IPS-18c (cell line): ENCODE measurements at regions not wholly inside any gene's neighbourhood (a gene's known extent, or its start where the extent isn't known, plus 50 kb on each side); places are given as distances from the start of the nearest gene placed in this dataset.
"Not testable (repeated sequence)": the region's sequence is repeated elsewhere in the genome, so short reads cannot be mapped to it uniquely, and the experiment has no call there.

Experiments
- H3K4me3 ChIP-seq: 2 replicates; pipeline ENCODE4 v1.7.0; 2013; ENCODE audit warnings: low read depth, mild to moderate bottlenecking, low read length, moderate library complexity; ENCODE audit not compliant: insufficient read depth
- H3K9me3 ChIP-seq: one replicate; pipeline ENCODE4 v1.6.1; 2013; ENCODE audit warnings: mild to moderate bottlenecking, low read length, moderate library complexity; ENCODE audit not compliant: control insufficient read depth, insufficient read depth

GRCh38 chr13:103460246-103460645 lies 394.0 kb upstream of the SLC10A2 start:
- H3K9me3 ChIP-seq, H3K4me3 ChIP-seq: not testable (repeated sequence)

DNA sequence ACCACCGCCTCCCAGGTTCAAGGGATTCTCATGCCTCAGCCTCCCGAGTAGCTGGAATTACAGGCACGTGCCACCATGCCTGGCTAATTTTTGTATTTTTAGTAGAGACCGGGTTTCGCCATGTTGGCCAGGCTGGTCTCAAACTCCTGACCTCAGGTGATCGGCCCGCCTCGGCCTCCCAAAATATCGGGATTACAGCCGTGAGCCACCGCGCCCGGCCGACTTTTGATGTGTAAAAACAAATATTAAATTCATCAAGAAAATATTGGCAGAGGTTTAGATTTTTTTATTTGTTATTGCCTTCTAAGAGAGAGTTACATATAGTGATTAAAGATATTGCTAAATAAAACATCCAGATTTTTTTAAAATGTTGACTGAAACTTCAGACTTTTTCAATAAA lies 390.8 kb upstream of the SLC10A2 start:
- H3K9me3 ChIP-seq, H3K4me3 ChIP-seq: not testable (repeated sequence)

DNA sequence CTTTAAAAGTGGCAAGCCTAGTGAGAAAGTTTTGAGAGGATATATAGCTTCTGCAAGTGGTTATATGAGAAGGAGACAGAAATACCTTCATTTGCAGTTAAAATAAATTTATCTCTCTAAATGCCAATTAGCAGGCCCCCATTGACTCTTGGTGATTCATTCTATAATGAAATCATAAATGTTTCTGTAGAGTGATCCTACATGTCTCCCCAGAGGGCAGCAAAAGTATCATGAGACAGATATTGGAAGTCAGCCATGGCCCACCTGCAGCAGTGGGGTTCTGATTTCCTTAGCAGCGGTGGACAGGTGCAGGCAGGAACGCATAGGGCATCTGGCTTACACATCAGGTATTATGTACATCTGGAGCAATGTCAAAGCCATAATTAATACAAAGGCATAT lies 385.4 kb upstream of the SLC10A2 start:
- no peaks in the 10 kb centered on the region for H3K9me3 ChIP-seq
- H3K4me3 ChIP-seq, result no peak overlapping the region

DNA sequence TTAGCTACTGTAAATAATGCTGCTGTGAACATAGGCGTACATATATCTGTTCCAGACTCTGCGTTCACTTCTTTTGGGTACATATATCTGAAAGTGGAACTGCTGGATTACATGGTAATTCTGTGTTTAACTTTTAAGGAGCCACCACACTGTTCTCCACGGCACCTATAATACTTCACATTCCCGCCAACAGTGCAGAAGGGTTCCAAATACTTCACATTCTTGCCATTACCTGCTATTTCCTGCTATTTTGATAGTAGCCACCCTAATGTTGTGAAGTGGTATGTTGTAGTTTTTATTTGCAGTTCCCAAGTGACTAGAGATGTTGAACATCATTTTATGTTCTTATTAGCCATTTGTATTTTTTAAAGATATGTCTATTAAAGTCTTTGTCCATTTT lies 377.4 kb upstream of the SLC10A2 start:
- Histone ChIP-seq H3K4me3 (no peak overlapping the region), H3K9me3 (no peaks in the 10 kb centered on the region)

- no peak overlapping the region for H3K4me3 ChIP-seq
- no peaks in the 10 kb centered on the region for H3K9me3 ChIP-seq
These were observed 371.4 kb upstream of the SLC10A2 start for GRCh38 chr13:103437651-103438050.

DNA sequence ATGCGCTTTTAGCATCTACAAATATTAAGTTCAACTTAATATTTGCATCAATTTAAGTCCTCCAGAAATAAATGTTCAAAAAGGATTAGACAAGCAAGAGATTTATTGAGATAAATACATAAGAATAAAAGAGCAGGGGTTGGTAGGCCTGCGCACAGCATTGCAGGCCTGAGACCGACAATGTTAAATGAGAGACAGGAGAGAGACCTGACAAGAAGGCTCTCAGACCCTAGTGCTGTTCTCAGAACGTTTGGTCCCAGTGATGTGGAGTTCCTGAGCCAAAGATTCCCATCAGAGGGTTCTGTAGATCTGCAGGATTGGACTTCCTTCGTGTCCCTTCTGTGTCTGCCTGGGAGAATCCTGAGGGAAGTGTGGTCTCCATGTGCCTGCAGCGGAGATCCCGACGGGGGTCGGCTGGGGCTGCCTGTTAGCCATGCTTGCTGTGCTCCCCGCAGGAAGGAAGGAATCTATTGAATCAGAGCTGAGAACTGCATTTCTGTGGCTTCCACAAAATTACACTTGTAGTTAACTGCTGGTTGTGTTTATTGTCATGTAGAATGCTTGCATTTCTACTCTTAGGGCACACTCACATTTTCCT lies 369.9 kb upstream of the SLC10A2 start:
- H3K4me3 ChIP-seq, result no peak overlapping the region
- no peaks in the 10 kb centered on the region for H3K9me3 ChIP-seq

- no peak overlapping the region for H3K4me3 ChIP-seq
- peaks cover 3% of the 10 kb centered on the region for H3K9me3 ChIP-seq
These were observed 365.6 kb upstream of the SLC10A2 start for GRCh38 chr13:103431856-103432255.

- Histone ChIP-seq H3K4me3 (no peak overlapping the region), H3K9me3 (peaks cover 3% of the 10 kb centered on the region)
These were observed 364.2 kb upstream of the SLC10A2 start for GRCh38 chr13:103430368-103430767.

DNA sequence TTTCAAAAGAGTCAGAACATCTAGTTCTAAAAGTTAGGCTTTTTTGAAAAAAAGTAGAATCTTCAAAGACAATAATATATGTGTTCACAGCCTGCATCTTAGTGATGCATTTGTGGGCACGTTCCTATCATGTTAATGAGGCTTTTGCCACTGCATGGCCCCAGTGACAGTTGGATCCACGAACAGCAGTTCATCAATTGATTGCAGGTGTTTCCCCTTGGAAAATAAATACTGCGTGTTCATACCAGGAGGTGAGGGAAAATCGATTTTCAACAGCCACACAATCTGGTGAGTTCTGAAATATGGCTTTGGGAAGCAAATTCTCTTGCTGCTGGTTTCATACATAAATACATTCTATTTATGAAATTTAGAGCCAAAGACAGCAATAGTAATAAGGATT lies 343.8 kb upstream of the SLC10A2 start:
- no peak overlapping the region for H3K4me3 ChIP-seq

DNA sequence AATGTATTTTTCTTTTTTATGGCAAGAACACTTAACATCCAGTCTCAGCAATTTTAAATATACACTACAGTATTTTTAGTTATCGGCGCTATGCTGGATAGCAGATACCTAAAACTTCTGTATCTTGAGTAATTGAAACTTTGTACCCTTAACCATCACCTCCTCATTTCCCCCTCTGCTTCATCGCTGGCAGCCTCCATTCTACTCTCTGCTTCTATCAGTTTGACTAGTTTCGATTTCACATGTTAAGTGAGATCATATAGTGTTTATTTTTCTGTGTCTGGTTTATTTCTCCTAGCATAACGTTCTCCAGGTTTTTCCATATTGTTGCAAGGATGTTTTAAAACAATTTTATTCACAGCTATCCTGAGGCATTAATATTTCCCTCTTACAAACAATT lies 340.8 kb upstream of the SLC10A2 start:
- Histone ChIP-seq H3K4me3 (no peak overlapping the region), H3K9me3 (no peaks in the 10 kb centered on the region)

More for the DNA sequence above, 343.8 kb upstream of the SLC10A2 start:
- H3K9me3 ChIP-seq, result no peaks in the 10 kb centered on the region

GRCh38 chr13:103405297-103405696 lies 339.1 kb upstream of the SLC10A2 start:
- H3K9me3 ChIP-seq, result no peaks in the 10 kb centered on the region
- no peak overlapping the region for H3K4me3 ChIP-seq

GRCh38 chr13:103403814-103404213 lies 337.6 kb upstream of the SLC10A2 start:
- no peak overlapping the region for H3K4me3 ChIP-seq

DNA sequence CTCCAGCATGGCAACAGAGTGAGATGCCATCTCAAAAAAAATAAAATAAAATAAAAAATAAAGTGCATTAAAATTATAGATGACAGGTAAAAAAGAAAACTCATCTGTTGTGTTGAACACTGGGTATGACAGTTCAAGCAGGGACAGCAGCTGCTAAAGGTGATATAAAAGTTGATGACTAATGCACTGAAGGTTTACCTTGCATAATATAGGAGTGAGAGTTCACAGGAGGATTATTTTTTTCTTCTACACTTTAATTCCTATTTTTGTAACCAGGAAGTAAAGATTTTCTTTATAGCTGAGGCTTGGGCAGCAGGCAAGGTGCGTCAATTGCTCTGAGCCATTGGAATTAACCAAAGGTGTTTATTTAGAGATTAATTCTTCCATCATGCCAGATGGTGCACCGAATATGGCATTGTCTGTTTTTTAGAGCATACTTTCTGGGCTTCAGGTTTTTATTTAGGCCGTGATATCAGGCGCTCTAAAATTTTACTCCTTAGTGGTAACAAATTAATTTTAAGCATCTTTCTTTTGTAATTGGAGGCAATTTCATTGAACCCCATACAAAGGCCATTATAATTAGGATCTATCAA lies 337.0 kb upstream of the SLC10A2 start:
- Histone ChIP-seq H3K9me3 (peaks cover 3% of the 10 kb centered on the region), H3K4me3 (no peak overlapping the region)

More at GRCh38 chr13:103403814-103404213, 337.6 kb upstream of the SLC10A2 start:
- H3K9me3 ChIP-seq, result peaks cover 1% of the 10 kb centered on the region

- Histone ChIP-seq H3K4me3 (no peak overlapping the region), H3K9me3 (peaks cover 5% of the 10 kb centered on the region)
These were observed 328.9 kb upstream of the SLC10A2 start for GRCh38 chr13:103395139-103395538.

GRCh38 chr13:103394618-103395017 lies 328.4 kb upstream of the SLC10A2 start:
- peaks cover 5% of the 10 kb centered on the region for H3K9me3 ChIP-seq
- H3K4me3 ChIP-seq, result no peak overlapping the region

- H3K9me3 ChIP-seq, result peaks cover 2% of the 10 kb centered on the region
- H3K4me3 ChIP-seq, result no peak overlapping the region
These were observed 325.7 kb upstream of the SLC10A2 start for GRCh38 chr13:103391936-103392335.

GRCh38 chr13:103388839-103389238 lies 322.6 kb upstream of the SLC10A2 start:
- no peak overlapping the region for H3K4me3 ChIP-seq
- H3K9me3 ChIP-seq, result peaks cover 2% of the 10 kb centered on the region

DNA sequence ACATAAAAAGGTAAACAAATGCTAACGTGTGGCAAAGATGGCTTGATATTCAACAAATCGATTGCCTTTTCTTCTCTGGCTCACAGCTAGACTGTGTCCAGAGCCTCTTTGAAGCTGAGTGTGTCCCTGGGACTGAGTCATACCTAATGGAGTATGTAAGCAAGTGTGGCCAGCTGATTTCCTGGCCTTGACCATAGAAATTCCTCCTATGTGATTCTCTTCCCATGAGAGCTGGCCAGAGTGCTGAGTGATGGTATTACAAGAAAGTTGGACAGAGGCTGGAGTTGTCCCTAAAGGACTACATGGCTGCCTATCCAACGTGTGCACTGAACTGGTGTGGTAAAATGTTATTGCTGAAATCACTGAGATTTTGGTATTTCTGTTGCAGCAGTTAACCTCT lies 320.1 kb upstream of the SLC10A2 start:
- Histone ChIP-seq H3K4me3 (no peak overlapping the region), H3K9me3 (peaks cover 8% of the 10 kb centered on the region)

DNA sequence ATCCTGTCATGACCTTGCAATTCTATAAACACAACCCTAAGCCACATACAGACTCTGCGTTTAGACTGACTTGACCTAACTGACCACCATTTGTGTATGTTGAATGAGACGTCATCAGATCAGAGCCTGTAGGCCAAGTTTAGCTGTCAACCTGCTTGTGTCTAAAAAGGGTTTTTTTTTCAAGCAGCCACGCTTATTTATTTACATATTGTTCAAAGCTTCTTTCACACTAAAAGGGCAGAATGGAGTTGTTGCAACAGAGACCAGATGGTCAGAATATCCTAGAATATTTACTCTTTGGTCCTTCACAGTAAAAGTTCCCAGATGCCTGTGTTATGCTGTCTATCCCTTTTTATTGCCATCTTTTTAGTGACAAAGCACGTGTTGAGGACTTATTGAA lies 307.7 kb upstream of the SLC10A2 start:
- Histone ChIP-seq H3K4me3 (no peak overlapping the region), H3K9me3 (no peaks in the 10 kb centered on the region)
